Esophagus squamous epithelium (tissue), 4 donors: ENCODE measurements at regions not wholly inside any gene's neighbourhood (a gene's known extent, or its start where the extent isn't known, plus 50 kb on each side); places are given as distances from the start of the nearest gene placed in this dataset.

Experiments
- CTCF ChIP-seq, 6 experiments: fragments of 450-650 bp in 4 of 6; fragments of 200-600 bp in 2 of 6; sonication (generic) in 2 of 6; IDR thresholded peaks; one replicate each; pipeline ENCODE4 v1.5.1; 2016 to 2019; ENCODE audit warnings: antibody characterized with exemption in 6 of 6, mild to moderate bottlenecking in 4 of 6, moderate library complexity in 4 of 6
- POLR2A ChIP-seq, 4 donors: fragments of 450-650 bp; IDR thresholded peaks; one replicate each; pipeline ENCODE4 v1.6.1; 2017; ENCODE audit warnings: antibody characterized with exemption in 4 of 4, mild to moderate bottlenecking in 4 of 4, moderate library complexity in 3 of 4

GRCh38 chr20:52684905-52685304 is 287.3 kb upstream of the TSHZ2 start:
- TF ChIP-seq CTCF (IDR thresholded peaks at IDR 0.05) (no peak), POLR2A (IDR thresholded peaks at IDR 0.05) (no peak)
